ENCODE measurements at regions not wholly inside any gene's neighbourhood (a gene's known extent, or its start where the extent isn't known, plus 50 kb on each side); places are given as distances from the start of the nearest gene placed in this dataset.

DNA sequence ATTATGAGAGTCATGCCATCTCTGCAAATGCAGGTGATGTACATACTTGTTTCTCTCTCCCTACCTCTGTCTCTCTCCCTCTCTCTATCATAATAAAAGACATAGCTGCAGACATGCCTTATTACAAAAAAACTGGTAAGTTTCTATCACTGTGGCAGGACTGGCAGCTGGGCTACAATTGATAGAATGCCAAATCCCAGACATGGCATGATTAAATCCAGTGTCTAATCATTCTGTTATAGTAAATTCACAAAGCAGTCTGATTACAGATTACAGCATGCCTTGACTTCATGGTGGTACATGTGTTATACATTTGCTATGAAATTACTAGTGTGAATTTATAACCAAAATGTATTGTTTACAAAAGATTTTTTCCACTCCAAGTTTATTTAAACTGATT, 854.7 kb downstream of the TMTC2 start:
- no peak for TF ChIP-seq FOXP2 (optimal IDR thresholded peaks at IDR 0.05; ENCODE audit: control extremely low read depth, extremely low read length, insufficient read depth)
- TF ChIP-seq POLR2AphosphoS5 (IDR thresholded peaks at IDR 0.05; ENCODE audit: borderline replicate concordance, low read depth, low read length) = no peak
- no peak for TF ChIP-seq EZH2 (IDR thresholded peaks at IDR 0.05)
- Histone ChIP-seq H3K9me3 (ENCODE audit: low read depth, low read length) (no peaks in the 10 kb centered on the region), H3K9ac (ENCODE audit: insufficient read length) (no peak overlapping the region), H3K4me3 (no peak overlapping the region), H3K27ac (no peak overlapping the region), H3K36me3 (ENCODE audit: insufficient read depth, low read length) (no peaks in the 10 kb centered on the region)
- DNase-seq (ENCODE audit: low read depth, low spot score) = no peak

DNA sequence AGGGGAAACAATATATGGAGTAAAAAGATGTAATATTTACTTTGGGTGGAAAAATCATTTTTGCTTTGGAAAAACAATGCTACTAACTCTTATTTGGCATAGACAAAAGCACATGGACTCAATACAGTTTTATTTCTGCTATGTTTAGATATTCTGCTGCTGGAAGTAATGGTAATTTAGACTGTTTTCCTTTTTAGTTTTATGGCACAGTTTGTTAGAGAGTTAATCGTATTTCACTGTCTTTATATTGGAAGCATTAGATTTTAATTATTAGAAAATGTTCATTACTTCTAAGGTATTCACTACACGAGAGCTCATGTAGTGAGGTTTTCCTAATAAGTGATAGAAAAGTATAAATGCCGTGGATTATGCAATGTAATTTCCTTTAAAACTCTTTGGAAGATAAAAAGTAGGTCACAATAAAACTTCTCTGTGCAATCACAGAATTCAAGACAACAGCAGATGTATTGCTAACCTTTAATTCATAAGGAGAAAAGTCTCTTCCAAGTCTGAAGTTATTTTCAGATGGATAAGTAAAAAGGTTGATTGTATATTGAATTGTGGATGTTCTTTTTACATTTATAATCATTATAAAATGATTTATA, 851.8 kb downstream of the TMTC2 start:
- TF ChIP-seq EZH2 (IDR thresholded peaks at IDR 0.05) = no peak
- TF ChIP-seq FOXP2 (optimal IDR thresholded peaks at IDR 0.05; ENCODE audit: control extremely low read depth, extremely low read length, insufficient read depth) = no peak
- no peak for TF ChIP-seq POLR2AphosphoS5 (IDR thresholded peaks at IDR 0.05; ENCODE audit: borderline replicate concordance, low read depth, low read length)
- no peak for DNase-seq (ENCODE audit: low read depth, low spot score)
- no peaks in the 10 kb centered on the region for H3K9me3 ChIP-seq (ENCODE audit: low read depth, low read length)
- no peak overlapping the region for H3K27ac ChIP-seq
- no peak overlapping the region for H3K9ac ChIP-seq (ENCODE audit: insufficient read length)
- H3K36me3 ChIP-seq (ENCODE audit: insufficient read depth, low read length) = no peaks in the 10 kb centered on the region
- no peak overlapping the region for H3K4me3 ChIP-seq

DNA sequence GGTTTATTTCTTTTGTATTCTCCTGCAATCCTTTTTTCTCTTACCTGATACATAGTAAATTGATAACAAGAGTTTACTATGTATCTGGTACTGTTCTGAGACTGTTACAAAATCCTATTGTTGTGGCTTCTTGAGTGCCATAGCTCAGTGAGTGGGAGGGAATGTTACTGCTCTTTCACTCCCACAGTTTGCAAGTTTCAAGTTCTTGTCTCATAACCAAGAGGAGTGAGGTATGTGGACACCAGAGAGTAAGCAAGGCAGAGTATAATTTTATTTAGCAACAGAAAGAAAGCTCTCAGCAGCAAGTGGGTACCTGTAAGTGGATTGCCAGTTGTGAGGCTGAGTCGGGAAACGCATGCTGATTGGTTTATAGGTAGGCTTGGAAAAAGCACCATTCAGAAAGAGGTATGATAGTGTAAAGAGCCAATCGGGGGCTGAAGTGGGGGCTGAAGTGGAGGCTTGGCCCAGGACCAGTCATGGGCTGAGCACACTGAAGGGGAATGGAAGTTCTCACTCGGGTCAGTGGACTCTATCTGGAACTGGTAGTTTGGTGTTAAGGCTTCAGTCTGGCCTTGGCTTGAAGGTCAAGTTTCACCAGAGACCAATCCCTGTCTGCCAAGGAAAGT, 850.8 kb downstream of the TMTC2 start:
- Histone ChIP-seq H3K36me3 (ENCODE audit: insufficient read depth, low read length) (no peaks in the 10 kb centered on the region), H3K4me3 (no peak overlapping the region), H3K27ac (no peak overlapping the region), H3K9me3 (ENCODE audit: low read depth, low read length) (no peaks in the 10 kb centered on the region), H3K9ac (ENCODE audit: insufficient read length) (no peak overlapping the region)
- TF ChIP-seq FOXP2 (optimal IDR thresholded peaks at IDR 0.05; ENCODE audit: control extremely low read depth, extremely low read length, insufficient read depth) (no peak), EZH2 (IDR thresholded peaks at IDR 0.05) (no peak), POLR2AphosphoS5 (IDR thresholded peaks at IDR 0.05; ENCODE audit: borderline replicate concordance, low read depth, low read length) (no peak)
- DNase-seq (ENCODE audit: low read depth, low spot score) = no peak

DNA sequence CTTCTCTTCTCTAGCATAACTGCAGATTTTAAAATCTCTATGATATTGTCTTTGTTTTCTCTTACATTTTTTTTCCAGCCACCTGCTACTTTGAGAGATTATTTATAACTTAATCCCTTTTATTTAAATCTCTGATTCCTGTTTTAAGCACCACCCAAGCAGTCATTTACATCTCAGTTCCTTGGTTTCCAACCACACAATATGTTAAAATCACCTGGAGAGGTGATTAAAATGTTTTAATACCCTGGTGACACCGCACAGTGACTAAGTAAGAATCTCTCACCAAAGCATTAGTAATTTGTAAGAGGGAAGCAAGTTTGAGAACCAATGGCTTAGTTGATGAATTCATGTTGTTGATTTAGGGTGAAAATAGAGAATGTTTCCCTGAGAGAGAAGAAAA, 849.8 kb downstream of the TMTC2 start:
- no peak for DNase-seq (ENCODE audit: low read depth, low spot score)
- Histone ChIP-seq H3K9ac (ENCODE audit: insufficient read length) (no peak overlapping the region), H3K27ac (no peak overlapping the region), H3K36me3 (ENCODE audit: insufficient read depth, low read length) (no peaks in the 10 kb centered on the region), H3K4me3 (no peak overlapping the region), H3K9me3 (ENCODE audit: low read depth, low read length) (no peaks in the 10 kb centered on the region)
- TF ChIP-seq POLR2AphosphoS5 (IDR thresholded peaks at IDR 0.05; ENCODE audit: borderline replicate concordance, low read depth, low read length) (no peak), EZH2 (IDR thresholded peaks at IDR 0.05) (no peak), FOXP2 (optimal IDR thresholded peaks at IDR 0.05; ENCODE audit: control extremely low read depth, extremely low read length, insufficient read depth) (no peak)

DNA sequence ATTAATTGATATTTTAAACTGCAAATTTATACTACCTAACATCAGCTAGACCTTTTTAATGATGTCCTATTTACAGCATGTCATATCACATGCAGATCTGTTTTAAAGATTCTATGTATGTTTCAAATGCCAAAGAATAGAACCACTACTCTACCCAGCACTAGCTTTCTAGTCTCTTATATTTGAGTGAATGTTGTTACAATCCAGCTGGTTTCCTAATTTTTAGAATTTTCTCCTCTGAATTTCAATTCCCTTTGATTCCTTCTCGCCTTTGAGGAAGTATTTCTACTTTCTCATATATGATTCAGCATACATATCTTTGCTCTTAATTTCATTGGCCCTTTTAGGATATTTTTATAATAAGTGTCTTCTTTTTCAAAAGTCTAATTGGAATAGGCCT, 841.9 kb downstream of the TMTC2 start:
- Histone ChIP-seq H3K27ac (no peak overlapping the region), H3K36me3 (ENCODE audit: insufficient read depth, low read length) (no peaks in the 10 kb centered on the region), H3K9me3 (ENCODE audit: low read depth, low read length) (no peaks in the 10 kb centered on the region), H3K9ac (ENCODE audit: insufficient read length) (no peak overlapping the region), H3K4me3 (no peak overlapping the region)
- DNase-seq (ENCODE audit: low read depth, low spot score) = no peak
- TF ChIP-seq POLR2AphosphoS5 (IDR thresholded peaks at IDR 0.05; ENCODE audit: borderline replicate concordance, low read depth, low read length) (no peak), EZH2 (IDR thresholded peaks at IDR 0.05) (no peak), FOXP2 (optimal IDR thresholded peaks at IDR 0.05; ENCODE audit: control extremely low read depth, extremely low read length, insufficient read depth) (no peak)

DNA sequence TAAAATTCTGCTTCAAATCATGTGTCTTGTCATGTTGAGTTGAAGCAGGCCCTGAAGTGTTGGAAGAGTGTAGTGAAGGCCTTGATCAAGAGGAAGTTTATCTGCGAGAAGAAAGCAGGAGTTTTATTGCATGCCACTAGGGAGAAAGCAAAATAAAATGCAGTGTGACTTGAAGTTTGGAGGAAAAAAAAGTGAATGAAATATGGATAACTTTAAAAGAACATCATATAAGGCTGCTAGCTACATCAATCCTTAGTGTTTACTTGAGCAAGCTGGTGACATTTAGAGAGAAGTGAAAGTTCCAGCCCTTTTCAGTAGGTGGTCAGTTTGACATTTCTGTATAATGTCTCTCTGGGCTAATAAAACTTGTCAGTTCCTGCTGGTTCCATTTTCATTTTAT, 841.1 kb downstream of the TMTC2 start:
- H3K27ac ChIP-seq = no peak overlapping the region
- no peaks in the 10 kb centered on the region for H3K36me3 ChIP-seq (ENCODE audit: insufficient read depth, low read length)
- no peak for DNase-seq (ENCODE audit: low read depth, low spot score)
- TF ChIP-seq EZH2 (IDR thresholded peaks at IDR 0.05) = no peak
- TF ChIP-seq POLR2AphosphoS5 (IDR thresholded peaks at IDR 0.05; ENCODE audit: borderline replicate concordance, low read depth, low read length) = no peak
- TF ChIP-seq FOXP2 (optimal IDR thresholded peaks at IDR 0.05; ENCODE audit: control extremely low read depth, extremely low read length, insufficient read depth) = no peak
- no peaks in the 10 kb centered on the region for H3K9me3 ChIP-seq (ENCODE audit: low read depth, low read length)
- no peak overlapping the region for H3K9ac ChIP-seq (ENCODE audit: insufficient read length)
- H3K4me3 ChIP-seq = no peak overlapping the region

DNA sequence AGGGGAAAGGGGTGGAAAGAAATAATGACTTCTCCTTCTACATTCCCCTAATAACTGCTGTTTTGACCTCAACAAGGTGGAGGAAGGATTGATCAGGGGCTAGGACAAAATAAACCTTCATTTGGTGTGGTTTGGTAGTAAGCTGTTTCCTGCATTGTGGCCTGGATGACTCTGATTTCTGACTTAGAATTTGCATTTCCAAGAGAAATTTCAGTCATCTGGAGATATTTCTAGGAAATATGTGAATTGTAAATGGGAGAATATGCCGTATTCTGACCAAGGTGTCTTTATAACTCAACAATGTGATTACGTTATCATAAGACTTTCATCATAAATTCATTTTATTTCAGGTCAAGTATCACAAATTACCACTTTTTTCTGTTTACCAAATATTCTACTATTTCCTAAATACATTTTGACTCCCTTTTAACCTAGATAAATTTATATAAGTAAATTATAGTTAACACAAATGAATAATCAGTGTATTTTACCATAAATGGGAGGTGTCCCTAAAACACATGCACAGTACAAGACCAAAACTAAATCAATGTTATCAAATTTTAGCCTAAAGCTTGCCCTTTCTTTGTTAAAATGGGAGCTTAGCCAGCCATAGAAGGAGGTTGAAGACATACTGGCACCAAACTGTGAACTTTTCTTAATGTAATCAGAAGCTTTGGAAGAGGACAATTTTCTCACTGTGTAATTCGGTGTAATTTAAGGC, 828.8 kb downstream of the TMTC2 start:
- H3K36me3 ChIP-seq (ENCODE audit: insufficient read depth, low read length) = no peaks in the 10 kb centered on the region
- no peaks in the 10 kb centered on the region for H3K9me3 ChIP-seq (ENCODE audit: low read depth, low read length)
- no peak overlapping the region for H3K9ac ChIP-seq (ENCODE audit: insufficient read length)
- TF ChIP-seq FOXP2 (optimal IDR thresholded peaks at IDR 0.05; ENCODE audit: control extremely low read depth, extremely low read length, insufficient read depth) (no peak), EZH2 (IDR thresholded peaks at IDR 0.05) (no peak), POLR2AphosphoS5 (IDR thresholded peaks at IDR 0.05; ENCODE audit: borderline replicate concordance, low read depth, low read length) (no peak)
- H3K4me3 ChIP-seq = no peak overlapping the region
- DNase-seq (ENCODE audit: low read depth, low spot score) = no peak
- H3K27ac ChIP-seq = no peak overlapping the region

DNA sequence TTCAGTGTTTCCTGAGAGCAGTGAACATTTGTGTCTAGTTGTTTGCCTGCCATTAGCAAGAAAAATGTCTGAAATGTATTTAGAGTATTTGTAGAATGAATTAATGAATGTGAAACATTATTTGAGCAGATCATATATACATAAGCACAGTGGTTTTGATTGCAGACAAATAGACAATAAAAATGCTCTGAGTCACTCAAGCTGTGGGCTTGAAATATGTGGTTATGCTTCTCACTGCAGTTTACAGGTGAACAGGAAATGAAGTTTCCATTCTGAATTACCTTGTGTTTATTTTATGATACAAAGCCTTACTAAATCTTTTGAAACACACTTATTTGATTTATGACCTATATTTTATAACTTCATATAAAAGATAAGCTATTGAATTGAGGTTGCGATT, 827.7 kb downstream of the TMTC2 start:
- Histone ChIP-seq H3K9ac (ENCODE audit: insufficient read length) (no peak overlapping the region), H3K4me3 (no peak overlapping the region), H3K36me3 (ENCODE audit: insufficient read depth, low read length) (no peaks in the 10 kb centered on the region), H3K27ac (no peak overlapping the region), H3K9me3 (ENCODE audit: low read depth, low read length) (no peaks in the 10 kb centered on the region)
- TF ChIP-seq FOXP2 (optimal IDR thresholded peaks at IDR 0.05; ENCODE audit: control extremely low read depth, extremely low read length, insufficient read depth) (no peak), POLR2AphosphoS5 (IDR thresholded peaks at IDR 0.05; ENCODE audit: borderline replicate concordance, low read depth, low read length) (no peak), EZH2 (IDR thresholded peaks at IDR 0.05) (no peak)
- DNase-seq (ENCODE audit: low read depth, low spot score) = no peak
